ENCODE measurements at regions not wholly inside any gene's neighbourhood (a gene's known extent, or its start where the extent isn't known, plus 50 kb on each side); places are given as distances from the start of the nearest gene placed in this dataset.

DNA sequence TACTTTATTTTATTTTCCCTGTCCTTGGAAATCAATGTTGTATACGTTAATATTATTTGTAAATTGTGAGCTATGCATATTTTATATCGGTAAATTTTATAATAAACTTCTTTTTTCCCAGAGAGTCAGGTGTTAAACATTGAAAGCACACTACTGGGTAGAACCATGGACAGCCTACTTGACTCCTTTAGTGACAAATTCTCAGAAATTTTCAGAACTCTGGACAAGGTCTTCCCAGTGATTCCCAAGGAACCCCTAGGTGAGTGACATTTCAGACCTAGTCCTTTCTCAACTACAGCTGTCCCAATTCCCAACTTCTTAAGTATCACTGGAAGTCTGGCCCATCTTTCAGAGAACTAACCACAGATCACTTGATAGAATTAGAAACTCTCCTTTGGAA is 107.2 kb downstream of the RCN1 start:
- no peak for DNase-seq
- intact Hi-C loops (cut with micrococcal nuclease): no loop called here

DNA sequence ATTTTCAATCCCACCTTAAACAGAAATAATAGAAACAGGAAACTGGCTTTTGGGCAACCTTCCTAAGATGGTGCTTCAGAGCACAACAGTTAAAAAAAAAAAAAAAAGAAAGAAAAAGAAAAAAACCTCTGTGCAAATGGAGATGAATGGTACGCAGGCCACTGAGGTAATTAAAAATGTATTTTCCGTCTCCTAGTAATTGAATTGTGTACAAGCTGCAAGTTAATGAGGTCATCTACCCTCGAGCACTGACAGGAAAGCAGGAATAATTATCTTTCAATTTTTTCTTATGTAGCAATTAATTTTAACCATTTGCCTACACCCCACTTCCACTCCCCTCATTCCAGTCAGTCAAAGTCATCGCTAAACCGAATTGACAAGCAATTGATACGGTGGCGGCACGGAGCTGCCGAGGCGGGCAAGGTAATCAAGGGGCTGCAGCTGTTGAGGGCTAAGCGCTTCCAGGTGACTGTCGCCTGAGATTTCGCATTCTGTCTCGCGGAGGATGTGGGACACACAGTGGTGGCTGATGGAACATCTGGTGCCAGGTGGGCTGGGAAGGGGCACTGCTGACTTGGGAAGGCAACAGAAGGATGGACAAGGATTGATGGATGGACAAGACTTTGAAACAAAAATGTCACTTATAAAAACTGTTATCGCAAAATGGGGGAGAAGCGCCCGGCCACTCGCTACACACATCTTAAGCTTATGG is 109.4 kb downstream of the RCN1 start:
- intact Hi-C loops (cut with micrococcal nuclease): no loop called here
- ATAC-seq (no peak), DNase-seq (no peak)

More for the DNA sequence above, 107.2 kb downstream of the RCN1 start:
- no peak for ATAC-seq

GRCh38 chr11:32204751-32205150 is 113.9 kb downstream of the RCN1 start:
- intact Hi-C loops (cut with micrococcal nuclease): no loop called here
- DNase-seq (no peak), ATAC-seq (no peak)

DNA sequence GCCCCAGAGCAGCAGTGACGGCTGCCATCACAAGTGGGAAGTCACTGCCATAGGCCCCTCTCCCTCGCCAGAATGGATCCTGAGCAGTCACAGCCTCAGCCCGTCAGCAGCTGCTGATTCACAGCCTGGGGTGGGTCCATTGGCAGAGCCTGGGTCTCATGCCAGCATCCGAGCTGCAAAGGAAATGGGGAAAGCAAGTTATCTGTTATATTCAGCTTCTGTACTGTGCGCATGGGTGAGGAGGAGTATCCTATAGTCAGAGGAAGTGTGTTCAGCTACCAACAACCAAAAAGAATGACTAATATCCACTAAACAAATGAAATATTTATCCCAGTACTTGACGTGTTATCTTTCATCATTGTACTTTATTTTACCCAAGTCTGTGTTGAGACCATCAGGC is 119.7 kb downstream of the RCN1 start:
- DNase-seq: no peak
- ATAC-seq: no peak
- intact Hi-C loops (cut with micrococcal nuclease): no loop called here

- ATAC-seq (no peak), DNase-seq (no peak)
- intact Hi-C loops (cut with micrococcal nuclease): no loop called here
Measured at GRCh38 chr11:32213223-32213622, 122.3 kb downstream of the RCN1 start.

DNA sequence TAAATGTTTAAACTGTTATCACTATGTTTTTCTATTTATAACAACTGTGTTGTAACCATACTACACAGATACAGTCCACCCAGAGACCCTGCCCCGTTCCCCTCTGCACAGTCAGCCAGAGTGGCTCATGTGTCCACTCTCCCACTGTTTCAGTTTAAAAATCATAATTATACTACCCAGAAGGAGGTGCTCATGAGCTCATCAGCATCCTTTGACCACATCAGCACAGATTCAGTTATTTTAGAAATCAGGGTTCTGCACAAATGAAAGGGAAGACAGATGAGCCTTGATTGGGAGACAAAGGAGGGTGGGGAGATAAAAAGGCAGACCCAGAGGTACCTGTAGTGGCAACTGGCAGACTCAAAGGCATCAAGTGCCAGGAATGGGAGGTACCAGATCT is 124.3 kb downstream of the RCN1 start:
- DNase-seq (no peak), ATAC-seq (no peak)
- intact Hi-C loops (cut with micrococcal nuclease): no loop called here

GRCh38 chr11:32216749-32217148 is 125.9 kb downstream of the RCN1 start:
- DNase-seq (no peak), ATAC-seq (no peak)
- intact Hi-C loops (cut with micrococcal nuclease): no loop called here

DNA sequence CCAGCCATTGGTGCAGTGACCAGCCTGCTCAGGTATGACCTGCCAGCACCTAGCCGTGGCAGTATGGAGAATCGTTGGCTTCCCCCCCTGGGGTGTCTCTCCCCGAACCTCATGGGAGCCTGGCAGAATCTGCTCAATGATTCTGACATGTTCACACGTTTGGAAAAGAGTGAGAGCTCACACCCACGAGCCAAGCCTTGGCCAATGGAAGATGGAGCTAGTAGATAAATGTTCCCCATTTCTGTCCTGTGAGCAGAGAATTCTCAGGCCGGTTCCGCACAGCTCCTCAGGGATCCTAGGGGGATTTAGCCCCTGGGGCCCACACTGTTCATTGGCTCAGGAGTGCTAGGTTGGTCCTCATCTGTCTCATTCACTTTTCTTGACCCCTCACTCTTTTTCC is 128.4 kb downstream of the RCN1 start:
- no peak for ATAC-seq
- intact Hi-C loops (cut with micrococcal nuclease): no loop called here
- no peak for DNase-seq

DNA sequence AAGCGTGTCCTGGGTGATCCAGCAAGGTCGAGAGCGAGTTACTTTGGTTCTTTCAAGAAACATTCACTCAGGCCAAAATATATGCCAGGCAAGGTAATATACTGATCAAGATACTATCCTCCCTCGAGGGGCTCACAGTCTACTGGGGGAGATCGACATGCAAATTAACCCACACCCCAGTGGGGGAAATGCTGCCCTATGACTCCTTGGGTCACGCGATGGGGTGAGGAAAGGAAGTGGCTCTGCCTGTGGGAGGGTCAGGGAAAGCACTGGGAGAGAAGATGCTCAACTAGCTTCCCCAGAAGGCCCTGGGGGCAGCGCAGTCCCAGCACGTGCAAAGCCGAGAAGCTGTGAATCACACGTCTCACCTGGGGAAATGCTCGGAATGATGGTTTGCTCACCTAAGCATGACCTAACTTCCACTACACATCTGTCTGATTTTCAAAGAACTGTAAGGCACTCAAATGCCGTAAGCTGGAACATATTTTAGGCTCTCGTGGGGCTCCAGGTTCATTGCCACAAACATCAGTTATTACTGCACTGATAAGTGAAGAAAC is 130.7 kb downstream of the RCN1 start:
- DNase-seq (no peak), ATAC-seq (no peak)
- intact Hi-C loops (cut with micrococcal nuclease): no loop called here

DNA sequence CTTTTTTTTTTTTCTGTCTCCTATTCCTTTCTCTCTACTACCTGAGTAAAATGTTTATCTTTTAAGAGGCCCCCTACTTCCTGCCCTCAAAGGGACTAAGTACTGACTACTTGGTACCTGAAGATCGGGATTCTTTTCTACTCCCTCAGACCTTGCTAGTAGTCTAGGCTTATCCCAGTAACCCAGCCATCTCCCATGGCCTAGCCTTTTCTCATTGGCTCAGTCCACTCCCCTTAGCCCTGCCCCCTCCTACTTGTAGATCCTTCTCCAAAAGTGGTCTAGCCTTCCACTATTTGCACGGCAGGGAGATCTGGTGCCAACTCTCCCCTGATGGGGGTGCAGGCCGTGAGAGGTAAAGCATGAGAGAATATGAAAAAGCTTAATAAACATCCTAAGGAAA is 133.7 kb downstream of the RCN1 start:
- no peak for DNase-seq
- intact Hi-C loops (cut with micrococcal nuclease): no loop called here
- ATAC-seq: no peak

GRCh38 chr11:32225571-32226285 is 134.9 kb downstream of the RCN1 start:
- intact Hi-C loops (cut with micrococcal nuclease): no loop called here
- ATAC-seq (no peak), DNase-seq (no peak)

GRCh38 chr11:32226480-32226879 is 135.6 kb downstream of the RCN1 start:
- DNase-seq: no peak
- ATAC-seq: no peak
- intact Hi-C loops (cut with micrococcal nuclease): no loop called here

GRCh38 chr11:32229576-32230240 is 138.8 kb downstream of the RCN1 start:
- ATAC-seq (no peak), DNase-seq (no peak)
- intact Hi-C loops (cut with micrococcal nuclease): no loop called here

- intact Hi-C loops (cut with micrococcal nuclease): no loop called here
- no peak for ATAC-seq
Measured at GRCh38 chr11:32231909-32232493, 141.1 kb downstream of the RCN1 start.

DNA sequence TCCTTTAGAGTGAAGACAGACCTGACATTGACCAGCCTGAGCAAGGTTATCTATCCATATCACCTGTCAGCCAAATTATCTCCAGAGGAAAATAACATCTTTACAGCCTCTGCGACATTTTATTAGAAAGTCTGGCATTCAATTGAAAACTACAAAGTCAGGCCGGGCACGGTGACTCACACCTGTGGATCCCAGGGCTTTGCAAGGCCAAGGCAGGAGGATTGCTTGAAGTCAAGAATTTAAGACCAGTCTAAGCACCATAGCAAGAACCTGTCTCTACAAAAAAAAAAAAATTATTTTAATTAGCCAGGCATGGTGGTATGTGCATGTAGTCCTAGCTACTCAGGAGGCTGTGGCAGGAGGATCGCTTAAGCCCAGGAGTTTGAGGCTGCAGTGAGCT is 141.6 kb downstream of the RCN1 start:
- DNase-seq (no peak), ATAC-seq (no peak)
- intact Hi-C loops (cut with micrococcal nuclease): no loop called here

More at GRCh38 chr11:32231909-32232493, 141.1 kb downstream of the RCN1 start:
- no peak for DNase-seq

DNA sequence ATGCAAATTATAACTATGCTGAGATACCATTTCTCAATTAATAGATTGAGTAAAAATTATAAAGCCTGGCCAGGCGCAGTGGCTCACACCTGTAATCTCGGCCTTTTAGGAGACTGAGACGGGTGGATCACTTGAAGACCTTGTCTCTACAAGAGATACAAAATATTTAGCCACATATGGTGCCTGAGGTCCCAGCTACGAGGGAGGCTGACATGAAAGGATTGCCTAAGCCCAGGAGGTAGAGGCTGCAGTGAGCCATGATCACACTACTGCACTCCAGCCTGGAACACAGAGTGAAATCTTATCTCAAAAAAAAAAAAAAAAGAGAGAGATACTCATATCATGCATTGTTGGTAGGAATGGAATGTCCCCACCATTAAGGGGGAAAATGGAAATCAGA is 142.4 kb downstream of the RCN1 start:
- intact Hi-C loops (cut with micrococcal nuclease): no loop called here
- DNase-seq: no peak
- no peak for ATAC-seq

- intact Hi-C loops (cut with micrococcal nuclease): no loop called here
- ATAC-seq: no peak
- DNase-seq: no peak
Measured at GRCh38 chr11:32233928-32234327, 143.1 kb downstream of the RCN1 start.

- DNase-seq (no peak), ATAC-seq (no peak)
- intact Hi-C loops (cut with micrococcal nuclease): no loop called here
Measured at GRCh38 chr11:32244453-32244852, 153.6 kb downstream of the RCN1 start.

GRCh38 chr11:32253706-32254105 is 162.8 kb downstream of the RCN1 start:
- intact Hi-C loops (cut with micrococcal nuclease): no loop called here
- DNase-seq: no peak
- no peak for ATAC-seq

- intact Hi-C loops (cut with micrococcal nuclease): no loop called here
- no peak for ATAC-seq
- no peak for DNase-seq
Measured at GRCh38 chr11:32255841-32256240, 165.0 kb downstream of the RCN1 start.

All from left ventricle myocardium superior (tissue), 1 donor.